ENCODE measurements at regions not wholly inside any gene's neighbourhood (a gene's known extent, or its start where the extent isn't known, plus 50 kb on each side); places are given as distances from the start of the nearest gene placed in this dataset.

DNA sequence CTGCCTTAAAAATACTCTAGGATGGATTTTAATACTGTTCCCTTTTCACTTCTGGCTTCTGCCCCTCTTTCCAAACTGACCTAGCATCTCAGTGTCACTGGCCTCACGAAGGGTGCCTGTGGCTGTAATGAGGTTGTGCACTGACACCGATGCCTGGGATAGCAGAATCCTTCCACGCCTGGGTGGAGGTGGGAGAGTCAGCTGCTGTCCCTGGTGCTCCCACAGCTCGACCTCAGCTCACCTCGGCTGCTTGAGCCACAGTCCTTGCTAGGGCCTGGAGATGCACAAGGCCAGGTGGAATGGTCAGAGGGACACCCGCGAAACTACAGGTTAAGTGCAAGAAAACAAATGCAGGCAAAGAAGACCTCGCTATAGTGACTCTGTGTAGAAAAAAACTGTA lies 123.4 kb upstream of the ACBD5 start:
- TF ChIP-seq, protein P1, sequence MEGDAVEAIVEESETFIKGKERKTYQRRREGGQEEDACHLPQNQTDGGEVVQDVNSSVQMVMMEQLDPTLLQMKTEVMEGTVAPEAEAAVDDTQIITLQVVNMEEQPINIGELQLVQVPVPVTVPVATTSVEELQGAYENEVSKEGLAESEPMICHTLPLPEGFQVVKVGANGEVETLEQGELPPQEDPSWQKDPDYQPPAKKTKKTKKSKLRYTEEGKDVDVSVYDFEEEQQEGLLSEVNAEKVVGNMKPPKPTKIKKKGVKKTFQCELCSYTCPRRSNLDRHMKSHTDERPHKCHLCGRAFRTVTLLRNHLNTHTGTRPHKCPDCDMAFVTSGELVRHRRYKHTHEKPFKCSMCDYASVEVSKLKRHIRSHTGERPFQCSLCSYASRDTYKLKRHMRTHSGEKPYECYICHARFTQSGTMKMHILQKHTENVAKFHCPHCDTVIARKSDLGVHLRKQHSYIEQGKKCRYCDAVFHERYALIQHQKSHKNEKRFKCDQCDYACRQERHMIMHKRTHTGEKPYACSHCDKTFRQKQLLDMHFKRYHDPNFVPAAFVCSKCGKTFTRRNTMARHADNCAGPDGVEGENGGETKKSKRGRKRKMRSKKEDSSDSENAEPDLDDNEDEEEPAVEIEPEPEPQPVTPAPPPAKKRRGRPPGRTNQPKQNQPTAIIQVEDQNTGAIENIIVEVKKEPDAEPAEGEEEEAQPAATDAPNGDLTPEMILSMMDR (IDR thresholded peaks at IDR 0.05) = no peak
- no peak for TF ChIP-seq POLR2A (IDR thresholded peaks at IDR 0.05)
